GM06990 (cell line): ENCODE measurements at regions not wholly inside any gene's neighbourhood (a gene's known extent, or its start where the extent isn't known, plus 50 kb on each side); places are given as distances from the start of the nearest gene placed in this dataset.

Experiments
- DNase-seq: peaks from one replicate; pipeline ENCODE4 v3.0.0-alpha.2; 2011; ENCODE audit not compliant: insufficient read length; ENCODE audit errors: extremely low read depth
- H3K27me3 ChIP-seq: replicated peaks from 2 replicates; pipeline ENCODE4 v1.6.0; 2011; ENCODE audit warnings: low read length; ENCODE audit not compliant: control insufficient read depth, insufficient read depth
- H3K36me3 ChIP-seq: 2 replicates; pipeline ENCODE4 v1.5.1; 2011; ENCODE audit warnings: low read length; ENCODE audit not compliant: control insufficient read depth, insufficient read depth
- H3K4me3 ChIP-seq: replicated peaks from 2 replicates; pipeline ENCODE4 v1.5.1; 2011; ENCODE audit warnings: low read depth, mild to moderate bottlenecking, control low read depth, low read length
- TF ChIP-seq, protein P1 (sequence below): IDR thresholded peaks from 2 replicates; pipeline ENCODE4 v1.5.1; 2011; ENCODE audit warnings: low read length, control low read depth, mild to moderate bottlenecking, inconsistent platforms; ENCODE audit not compliant: insufficient read depth, poor library complexity, severe bottlenecking

GRCh38 chr3:163468531-163469335 is 1609.6 kb downstream of the SI start:
- DNase-seq, result no peak
- H3K27me3 ChIP-seq, result no peaks in the 10 kb centered on the region
- TF ChIP-seq, protein P1, sequence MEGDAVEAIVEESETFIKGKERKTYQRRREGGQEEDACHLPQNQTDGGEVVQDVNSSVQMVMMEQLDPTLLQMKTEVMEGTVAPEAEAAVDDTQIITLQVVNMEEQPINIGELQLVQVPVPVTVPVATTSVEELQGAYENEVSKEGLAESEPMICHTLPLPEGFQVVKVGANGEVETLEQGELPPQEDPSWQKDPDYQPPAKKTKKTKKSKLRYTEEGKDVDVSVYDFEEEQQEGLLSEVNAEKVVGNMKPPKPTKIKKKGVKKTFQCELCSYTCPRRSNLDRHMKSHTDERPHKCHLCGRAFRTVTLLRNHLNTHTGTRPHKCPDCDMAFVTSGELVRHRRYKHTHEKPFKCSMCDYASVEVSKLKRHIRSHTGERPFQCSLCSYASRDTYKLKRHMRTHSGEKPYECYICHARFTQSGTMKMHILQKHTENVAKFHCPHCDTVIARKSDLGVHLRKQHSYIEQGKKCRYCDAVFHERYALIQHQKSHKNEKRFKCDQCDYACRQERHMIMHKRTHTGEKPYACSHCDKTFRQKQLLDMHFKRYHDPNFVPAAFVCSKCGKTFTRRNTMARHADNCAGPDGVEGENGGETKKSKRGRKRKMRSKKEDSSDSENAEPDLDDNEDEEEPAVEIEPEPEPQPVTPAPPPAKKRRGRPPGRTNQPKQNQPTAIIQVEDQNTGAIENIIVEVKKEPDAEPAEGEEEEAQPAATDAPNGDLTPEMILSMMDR, result no peak
- H3K4me3 ChIP-seq, result no peak overlapping the region
- H3K36me3 ChIP-seq, result no peaks in the 10 kb centered on the region

DNA sequence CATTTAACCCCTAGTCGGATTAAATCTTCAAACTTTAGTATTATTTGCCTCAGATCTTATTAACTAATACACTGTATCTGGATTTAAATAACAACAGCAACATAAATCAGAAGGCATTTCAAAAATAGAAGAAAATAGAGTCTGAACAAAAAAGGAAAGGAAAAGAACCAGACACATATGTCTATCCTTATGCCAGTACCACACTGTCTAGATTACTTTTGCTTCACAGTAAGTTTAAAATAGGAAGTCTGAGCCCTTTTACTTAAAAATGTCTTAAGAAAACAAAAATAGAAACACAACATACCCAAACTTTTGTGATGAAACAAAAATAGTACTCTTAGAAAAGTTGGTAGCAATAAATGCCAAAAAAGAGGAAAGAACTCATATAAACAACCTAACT is 1615.8 kb downstream of the SI start:
- Histone ChIP-seq H3K4me3 (no peak overlapping the region), H3K36me3 (no peaks in the 10 kb centered on the region), H3K27me3 (no peaks in the 10 kb centered on the region)
- TF ChIP-seq, protein P1, result no peak
- DNase-seq, result no peak

- Histone ChIP-seq H3K27me3 (no peaks in the 10 kb centered on the region), H3K4me3 (no peak overlapping the region), H3K36me3 (no peaks in the 10 kb centered on the region)
- TF ChIP-seq, protein P1, result no peak
- no peak for DNase-seq
Observed at GRCh38 chr3:163450698-163451097, 1627.6 kb downstream of the SI start.

DNA sequence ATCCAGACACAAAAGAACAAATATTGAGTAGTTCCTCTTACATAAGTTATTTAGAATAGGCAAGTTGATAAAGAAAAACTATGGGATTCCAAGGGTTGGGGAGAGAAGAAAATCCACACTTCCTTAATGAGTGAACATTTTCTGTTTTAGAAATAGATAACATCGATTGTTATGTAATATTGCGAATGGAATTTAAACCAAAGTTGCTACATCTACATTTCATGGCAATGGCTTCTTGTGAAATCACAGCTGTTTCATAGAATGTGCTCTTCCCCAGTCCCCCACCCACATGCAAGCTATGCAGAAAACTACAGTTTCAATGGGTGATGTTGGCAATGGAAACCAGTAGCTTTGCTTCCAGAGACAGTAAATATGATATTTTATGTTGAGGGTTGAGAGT is 1639.5 kb downstream of the SI start:
- TF ChIP-seq, protein P1, result no peak
- no peaks in the 10 kb centered on the region for H3K27me3 ChIP-seq
- no peaks in the 10 kb centered on the region for H3K36me3 ChIP-seq
- DNase-seq, result no peak
- no peak overlapping the region for H3K4me3 ChIP-seq

GRCh38 chr3:163422671-163423070 is 1655.6 kb downstream of the SI start:
- TF ChIP-seq, protein P1, result no peak
- Histone ChIP-seq H3K27me3 (no peaks in the 10 kb centered on the region), H3K4me3 (no peak overlapping the region), H3K36me3 (no peaks in the 10 kb centered on the region)
- no peak for DNase-seq
